ENCODE measurements at regions not wholly inside any gene's neighbourhood (a gene's known extent, or its start where the extent isn't known, plus 50 kb on each side); places are given as distances from the start of the nearest gene placed in this dataset.

GRCh38 chr15:93640411-93640962 lies 551.5 kb upstream of the RGMA start:
- H3K4me3 Mint-ChIP-seq (ENCODE audit: unreplicated experiment), result no peak overlapping the region

DNA sequence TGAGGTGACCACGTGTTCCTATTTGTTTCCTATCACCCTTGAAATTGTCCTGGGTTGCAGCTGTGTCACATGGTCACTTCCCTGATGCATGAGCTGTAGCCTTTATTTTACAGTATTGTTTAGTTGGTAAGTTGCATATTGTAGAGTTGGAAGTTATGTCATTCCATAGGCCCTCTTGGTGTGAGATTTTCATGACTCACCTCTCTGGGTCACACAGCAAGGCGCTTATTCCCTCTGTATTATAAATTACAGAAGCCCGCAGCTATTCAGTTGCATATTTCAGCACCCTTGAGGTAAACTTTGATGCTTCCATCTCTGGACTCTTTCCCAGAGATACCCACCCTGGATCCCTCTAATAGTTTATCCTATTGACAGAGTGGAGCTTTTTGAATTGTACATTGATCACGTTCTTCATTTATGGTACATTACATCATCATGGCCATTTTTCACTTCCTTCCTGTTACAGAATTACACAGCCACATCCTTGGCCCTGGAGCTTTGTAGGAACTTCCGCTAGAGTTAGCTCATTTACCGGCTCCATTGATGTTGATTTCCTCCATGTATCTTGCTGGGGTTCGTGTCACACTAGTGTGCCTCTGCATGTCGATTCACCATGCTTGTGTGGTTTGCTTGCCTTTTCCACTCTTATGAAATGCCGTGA lies 543.1 kb upstream of the RGMA start:
- no peak overlapping the region for H3K4me3 ChIP-seq (ENCODE audit: insufficient read depth, low read depth, low read length)
- TF ChIP-seq, protein P1, sequence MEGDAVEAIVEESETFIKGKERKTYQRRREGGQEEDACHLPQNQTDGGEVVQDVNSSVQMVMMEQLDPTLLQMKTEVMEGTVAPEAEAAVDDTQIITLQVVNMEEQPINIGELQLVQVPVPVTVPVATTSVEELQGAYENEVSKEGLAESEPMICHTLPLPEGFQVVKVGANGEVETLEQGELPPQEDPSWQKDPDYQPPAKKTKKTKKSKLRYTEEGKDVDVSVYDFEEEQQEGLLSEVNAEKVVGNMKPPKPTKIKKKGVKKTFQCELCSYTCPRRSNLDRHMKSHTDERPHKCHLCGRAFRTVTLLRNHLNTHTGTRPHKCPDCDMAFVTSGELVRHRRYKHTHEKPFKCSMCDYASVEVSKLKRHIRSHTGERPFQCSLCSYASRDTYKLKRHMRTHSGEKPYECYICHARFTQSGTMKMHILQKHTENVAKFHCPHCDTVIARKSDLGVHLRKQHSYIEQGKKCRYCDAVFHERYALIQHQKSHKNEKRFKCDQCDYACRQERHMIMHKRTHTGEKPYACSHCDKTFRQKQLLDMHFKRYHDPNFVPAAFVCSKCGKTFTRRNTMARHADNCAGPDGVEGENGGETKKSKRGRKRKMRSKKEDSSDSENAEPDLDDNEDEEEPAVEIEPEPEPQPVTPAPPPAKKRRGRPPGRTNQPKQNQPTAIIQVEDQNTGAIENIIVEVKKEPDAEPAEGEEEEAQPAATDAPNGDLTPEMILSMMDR (IDR thresholded peaks at IDR 0.05; ENCODE audit: insufficient read depth, low read depth, low read length), result no peak
- TF ChIP-seq EZH2 (IDR thresholded peaks at IDR 0.05; ENCODE audit: insufficient read depth, low read length), result no peak
- no peaks in the 10 kb centered on the region for H3K79me2 ChIP-seq (ENCODE audit: insufficient read depth, low read length)
- H3K9me3 ChIP-seq (ENCODE audit: insufficient read depth, low read depth, low read length), result no peaks in the 10 kb centered on the region
- H3K36me3 ChIP-seq (ENCODE audit: insufficient read depth, low read length), result no peaks in the 10 kb centered on the region
- Mint-ChIP-seq H3K27me3 (ENCODE audit: low read depth, unreplicated experiment) (no peaks in the 10 kb centered on the region), H3K27ac (ENCODE audit: unreplicated experiment) (no peak overlapping the region), H3K4me1 (ENCODE audit: low read depth, unreplicated experiment) (peaks cover 3% of the 10 kb centered on the region), H3K4me3 (ENCODE audit: unreplicated experiment) (no peak overlapping the region), H3K36me3 (ENCODE audit: low read depth, unreplicated experiment) (no peaks in the 10 kb centered on the region), H3K9me3 (ENCODE audit: unreplicated experiment) (no peaks in the 10 kb centered on the region)
- no peaks in the 10 kb centered on the region for H4K20me1 ChIP-seq (ENCODE audit: insufficient read depth, low read length)
- no peak overlapping the region for H2AFZ ChIP-seq (ENCODE audit: low read depth, low read length)
- H3K27me3 ChIP-seq (ENCODE audit: insufficient read depth, low read length), result no peaks in the 10 kb centered on the region
- DNase-seq (ENCODE audit: low read depth), result no peak
- H3K4me1 ChIP-seq (ENCODE audit: insufficient read depth, low read length), result no peaks in the 10 kb centered on the region
- FAIRE-seq, result no peak
- H3K27ac ChIP-seq (ENCODE audit: low read depth, low read length), result no peak overlapping the region
- no peak overlapping the region for H3K4me2 ChIP-seq (ENCODE audit: low read length)
- no peak overlapping the region for H3K9ac ChIP-seq (ENCODE audit: low read length)

More at GRCh38 chr15:93640411-93640962, 551.5 kb upstream of the RGMA start:
- TF ChIP-seq EZH2 (IDR thresholded peaks at IDR 0.05; ENCODE audit: insufficient read depth, low read length), result no peak
- TF ChIP-seq, protein P1 (IDR thresholded peaks at IDR 0.05; ENCODE audit: insufficient read depth, low read depth, low read length), result no peak
- Histone ChIP-seq H3K79me2 (ENCODE audit: insufficient read depth, low read length) (no peaks in the 10 kb centered on the region), H3K4me3 (ENCODE audit: insufficient read depth, low read depth, low read length) (no peak overlapping the region), H3K9me3 (ENCODE audit: insufficient read depth, low read depth, low read length) (no peaks in the 10 kb centered on the region), H2AFZ (ENCODE audit: low read depth, low read length) (no peak overlapping the region), H3K4me1 (ENCODE audit: insufficient read depth, low read length) (no peaks in the 10 kb centered on the region), H3K9ac (ENCODE audit: low read length) (no peak overlapping the region), H3K4me2 (ENCODE audit: low read length) (no peak overlapping the region), H4K20me1 (ENCODE audit: insufficient read depth, low read length) (no peaks in the 10 kb centered on the region), H3K27me3 (ENCODE audit: insufficient read depth, low read length) (no peaks in the 10 kb centered on the region), H3K36me3 (ENCODE audit: insufficient read depth, low read length) (no peaks in the 10 kb centered on the region), H3K27ac (ENCODE audit: low read depth, low read length) (no peak overlapping the region)
- Mint-ChIP-seq H3K27ac (ENCODE audit: unreplicated experiment) (no peak overlapping the region), H3K27me3 (ENCODE audit: low read depth, unreplicated experiment) (no peaks in the 10 kb centered on the region), H3K36me3 (ENCODE audit: low read depth, unreplicated experiment) (no peaks in the 10 kb centered on the region), H3K4me1 (ENCODE audit: low read depth, unreplicated experiment) (no peaks in the 10 kb centered on the region), H3K9me3 (ENCODE audit: unreplicated experiment) (no peaks in the 10 kb centered on the region)
- no peak for FAIRE-seq
- DNase-seq (ENCODE audit: low read depth), result no peak

- H3K9me3 ChIP-seq (ENCODE audit: insufficient read depth, low read depth, low read length), result peaks cover 3% of the 10 kb centered on the region
- H3K36me3 Mint-ChIP-seq (ENCODE audit: low read depth, unreplicated experiment), result no peaks in the 10 kb centered on the region
- peaks cover 2% of the 10 kb centered on the region for H3K9me3 Mint-ChIP-seq (ENCODE audit: unreplicated experiment)
- no peak overlapping the region for H3K4me2 ChIP-seq (ENCODE audit: low read length)
- TF ChIP-seq, protein P1 (IDR thresholded peaks at IDR 0.05; ENCODE audit: insufficient read depth, low read depth, low read length), result no peak
- no peak for TF ChIP-seq EZH2 (IDR thresholded peaks at IDR 0.05; ENCODE audit: insufficient read depth, low read length)
- no peak overlapping the region for H3K4me3 ChIP-seq (ENCODE audit: insufficient read depth, low read depth, low read length)
- H3K27ac ChIP-seq (ENCODE audit: low read depth, low read length), result no peak overlapping the region
- H3K27ac Mint-ChIP-seq (ENCODE audit: unreplicated experiment), result no peak overlapping the region
- no peaks in the 10 kb centered on the region for H3K36me3 ChIP-seq (ENCODE audit: insufficient read depth, low read length)
- H4K20me1 ChIP-seq (ENCODE audit: insufficient read depth, low read length), result no peaks in the 10 kb centered on the region
- H3K4me1 ChIP-seq (ENCODE audit: insufficient read depth, low read length), result no peaks in the 10 kb centered on the region
- H3K27me3 Mint-ChIP-seq (ENCODE audit: low read depth, unreplicated experiment), result peaks cover 5% of the 10 kb centered on the region
- H3K4me1 Mint-ChIP-seq (ENCODE audit: low read depth, unreplicated experiment), result no peaks in the 10 kb centered on the region
- no peak for DNase-seq (ENCODE audit: low read depth)
- no peak for FAIRE-seq
- H2AFZ ChIP-seq (ENCODE audit: low read depth, low read length), result no peak overlapping the region
- H3K9ac ChIP-seq (ENCODE audit: low read length), result no peak overlapping the region
- no peaks in the 10 kb centered on the region for H3K27me3 ChIP-seq (ENCODE audit: insufficient read depth, low read length)
- H3K4me3 Mint-ChIP-seq (ENCODE audit: unreplicated experiment), result no peak overlapping the region
- no peaks in the 10 kb centered on the region for H3K79me2 ChIP-seq (ENCODE audit: insufficient read depth, low read length)
These were observed 530.6 kb upstream of the RGMA start for GRCh38 chr15:93619597-93619996.
